Transverse colon (tissue), 4 donors: ENCODE measurements at regions not wholly inside any gene's neighbourhood (a gene's known extent, or its start where the extent isn't known, plus 50 kb on each side); places are given as distances from the start of the nearest gene placed in this dataset.

Experiments
- POLR2AphosphoS5 ChIP-seq, 3 donors: sonication (generic); formaldehyde crosslinking; IDR thresholded peaks; one replicate each; pipeline ENCODE4 v1.6.1; 2016; ENCODE audit warnings: antibody characterized with exemption in 3 of 3
- TF ChIP-seq, protein P1 (sequence below), 5 experiments: fragments of 200-600 bp in 3 of 5; fragments of 450-650 bp in 2 of 5; sonication (generic) in 3 of 5; IDR thresholded peaks; 1 replicate in 2 of 5; 2 replicates in 3 of 5; pipeline ENCODE4 v1.5.1; 2016 to 2017; ENCODE audit warnings: antibody characterized with exemption in 5 of 5, inconsistent platforms in 3 of 5, mild to moderate bottlenecking in 2 of 5, moderate library complexity in 1 of 5

DNA sequence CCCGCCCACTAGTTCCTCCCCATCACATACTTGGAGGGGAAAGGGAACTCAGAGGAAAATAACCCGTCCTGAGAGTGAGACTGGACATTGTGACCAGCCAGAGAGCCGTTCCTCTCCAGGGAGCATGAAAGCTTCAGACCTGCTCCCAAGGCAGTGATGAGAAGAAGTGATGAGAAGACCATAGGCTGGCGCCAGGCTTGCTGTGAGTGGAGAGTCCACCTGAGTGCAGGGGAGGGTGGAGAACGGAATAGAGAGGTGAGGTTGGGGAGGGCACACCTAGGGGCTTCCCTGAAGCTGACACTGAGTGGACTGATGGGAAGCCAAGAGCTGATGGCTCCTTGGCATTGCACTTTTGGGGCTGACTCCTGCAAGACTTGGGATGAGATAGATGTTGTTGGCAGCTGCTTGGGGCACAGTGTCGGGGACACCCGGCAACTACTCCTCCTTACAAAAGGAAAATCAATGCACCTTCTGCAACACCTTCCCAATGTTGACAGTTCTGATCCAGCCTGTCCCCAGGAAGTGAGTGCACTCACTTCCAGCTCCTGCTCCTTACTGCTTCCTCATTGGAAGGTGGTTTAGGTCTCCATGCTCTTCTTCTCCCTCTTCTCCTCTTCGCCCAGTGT lies 79.4 kb downstream of the EMX2 start:
- TF ChIP-seq POLR2AphosphoS5 (IDR thresholded peaks at IDR 0.05) = no peak
- TF ChIP-seq, protein P1, sequence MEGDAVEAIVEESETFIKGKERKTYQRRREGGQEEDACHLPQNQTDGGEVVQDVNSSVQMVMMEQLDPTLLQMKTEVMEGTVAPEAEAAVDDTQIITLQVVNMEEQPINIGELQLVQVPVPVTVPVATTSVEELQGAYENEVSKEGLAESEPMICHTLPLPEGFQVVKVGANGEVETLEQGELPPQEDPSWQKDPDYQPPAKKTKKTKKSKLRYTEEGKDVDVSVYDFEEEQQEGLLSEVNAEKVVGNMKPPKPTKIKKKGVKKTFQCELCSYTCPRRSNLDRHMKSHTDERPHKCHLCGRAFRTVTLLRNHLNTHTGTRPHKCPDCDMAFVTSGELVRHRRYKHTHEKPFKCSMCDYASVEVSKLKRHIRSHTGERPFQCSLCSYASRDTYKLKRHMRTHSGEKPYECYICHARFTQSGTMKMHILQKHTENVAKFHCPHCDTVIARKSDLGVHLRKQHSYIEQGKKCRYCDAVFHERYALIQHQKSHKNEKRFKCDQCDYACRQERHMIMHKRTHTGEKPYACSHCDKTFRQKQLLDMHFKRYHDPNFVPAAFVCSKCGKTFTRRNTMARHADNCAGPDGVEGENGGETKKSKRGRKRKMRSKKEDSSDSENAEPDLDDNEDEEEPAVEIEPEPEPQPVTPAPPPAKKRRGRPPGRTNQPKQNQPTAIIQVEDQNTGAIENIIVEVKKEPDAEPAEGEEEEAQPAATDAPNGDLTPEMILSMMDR (IDR thresholded peaks at IDR 0.05) = no peak
